ENCODE measurements at regions not wholly inside any gene's neighbourhood (a gene's known extent, or its start where the extent isn't known, plus 50 kb on each side); places are given as distances from the start of the nearest gene placed in this dataset.

GRCh38 chr20:60126975-60127374 lies 168.8 kb downstream of the CDH26 start:
- no peak for DNase-seq

DNA sequence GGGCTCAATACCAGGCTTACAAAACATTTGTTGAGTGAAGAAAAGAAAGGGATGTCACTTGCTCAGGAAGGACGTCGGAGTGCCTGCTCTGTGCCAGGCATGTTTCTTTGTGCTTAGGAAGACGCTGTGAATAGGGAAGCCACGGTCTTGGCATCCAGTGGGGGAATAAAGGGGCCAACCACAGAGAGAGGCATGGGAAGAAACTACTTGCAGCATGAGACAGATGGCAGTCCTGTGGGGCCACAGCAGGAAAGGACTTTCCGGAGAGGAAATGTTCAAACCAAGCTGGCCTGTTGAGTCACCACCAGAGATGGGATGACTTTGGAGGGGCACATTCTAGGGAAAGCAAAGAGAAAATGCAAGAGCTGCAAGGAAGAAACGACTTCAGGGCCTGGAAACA lies 173.2 kb downstream of the CDH26 start:
- no peak for DNase-seq

- DNase-seq = no peak
These were observed 174.1 kb downstream of the CDH26 start for GRCh38 chr20:60132162-60132826.

GRCh38 chr20:60132827-60133670 lies 174.8 kb downstream of the CDH26 start:
- no peak for DNase-seq

DNA sequence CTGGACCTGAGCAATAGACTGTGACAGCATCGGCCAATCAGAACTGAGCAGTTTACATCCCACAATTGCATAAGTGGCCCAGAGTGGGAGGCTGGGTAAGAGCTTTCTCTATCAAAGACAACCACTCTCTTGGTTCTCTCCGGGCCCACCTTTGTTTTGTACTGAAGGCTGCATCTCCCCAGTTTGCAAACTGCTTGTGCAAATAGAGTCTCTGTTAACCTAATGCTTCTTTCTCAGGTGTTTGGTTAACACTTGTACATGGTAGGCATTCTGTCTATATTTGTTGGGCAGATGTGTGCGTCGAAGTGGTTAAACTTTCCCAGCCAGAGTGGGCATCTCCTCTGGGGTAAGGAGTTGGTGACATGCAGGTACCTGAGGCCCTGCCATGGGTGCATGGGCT lies 177.1 kb downstream of the CDH26 start:
- DNase-seq = no peak

DNA sequence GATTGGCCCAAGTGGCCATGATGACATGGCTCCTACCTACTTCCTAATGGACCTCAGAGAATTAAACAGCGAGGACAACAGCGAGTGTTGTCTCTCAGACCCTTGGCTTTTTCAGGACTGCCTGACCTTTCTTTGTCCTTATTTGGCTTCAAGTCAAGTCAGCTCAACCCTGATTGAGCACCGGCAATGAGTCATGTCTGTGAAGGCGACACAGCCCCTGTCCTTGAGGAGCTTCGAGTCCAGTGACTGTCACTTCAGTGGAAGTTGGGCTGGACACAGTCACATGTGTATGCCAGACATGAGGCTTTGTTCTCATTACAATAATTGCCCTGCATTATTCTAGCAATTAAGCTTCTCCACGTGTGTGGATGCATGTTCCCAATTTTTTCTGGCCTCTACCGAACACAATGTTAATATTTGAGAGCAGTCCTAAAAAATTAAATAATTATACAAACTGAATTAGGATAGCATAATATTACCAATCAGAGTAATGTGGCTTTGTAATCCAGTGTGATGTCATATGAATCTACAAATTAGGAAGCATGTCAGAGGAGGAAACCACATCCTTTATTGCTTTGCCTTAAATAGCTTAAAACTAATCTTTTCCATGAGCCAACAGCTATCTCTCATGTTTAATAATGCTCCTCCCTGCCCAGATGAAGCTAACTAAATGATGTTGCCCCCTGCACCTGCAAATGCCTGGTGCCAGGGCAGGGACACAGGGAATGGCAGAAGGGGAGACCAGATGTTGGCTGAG lies 178.6 kb downstream of the CDH26 start:
- DNase-seq = no peak

DNA sequence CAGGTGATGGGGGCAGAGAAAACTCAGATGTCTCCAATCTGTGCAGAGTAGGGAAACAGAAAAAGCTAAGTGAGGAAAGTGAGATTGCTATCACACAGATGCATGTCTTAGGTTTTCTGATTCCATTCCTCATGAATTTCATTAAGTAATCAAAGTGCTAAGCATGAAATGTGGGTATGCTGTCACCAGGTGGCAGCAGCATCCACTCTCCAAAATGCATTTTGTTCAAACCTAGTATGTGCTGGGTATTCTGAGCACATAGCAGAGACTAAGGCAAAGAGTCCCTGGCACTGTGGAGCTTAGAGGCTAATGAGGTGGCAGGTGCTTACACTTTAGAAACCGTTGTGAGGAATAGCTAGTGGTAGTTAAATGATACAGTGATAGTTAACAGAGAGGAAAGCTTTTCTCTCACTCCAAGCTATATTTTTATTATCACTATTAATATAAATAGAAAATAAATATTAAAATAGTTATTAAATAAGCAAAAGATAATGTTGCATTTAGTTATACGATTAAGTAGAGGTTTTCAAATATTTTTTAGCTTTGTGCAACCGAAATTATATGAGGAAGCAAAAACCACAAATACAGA lies 179.5 kb downstream of the CDH26 start:
- no peak for DNase-seq

- DNase-seq = no peak
These were observed 180.3 kb downstream of the CDH26 start for GRCh38 chr20:60138256-60139220.

GRCh38 chr20:60139663-60140446 lies 181.6 kb downstream of the CDH26 start:
- no peak for DNase-seq

DNA sequence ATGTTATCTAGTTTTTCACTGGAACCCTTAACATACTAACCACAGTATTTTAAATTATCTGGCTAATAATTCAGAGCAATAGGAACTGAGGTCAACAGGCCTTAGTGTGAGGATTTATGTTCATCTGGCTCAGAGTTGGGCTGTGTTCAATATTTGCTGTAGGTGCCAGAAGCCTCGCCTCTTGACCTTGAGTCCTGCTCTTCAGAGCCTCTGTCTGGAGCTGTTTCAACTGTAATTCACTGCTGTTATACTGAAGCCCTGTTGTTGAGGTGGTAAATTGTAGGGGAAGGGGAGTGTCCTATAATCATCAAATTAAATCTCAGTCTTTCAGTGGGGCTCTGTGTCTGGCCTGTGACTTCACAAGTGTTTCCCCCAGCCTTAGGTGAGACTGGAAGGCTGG lies 184.4 kb downstream of the CDH26 start:
- DNase-seq = no peak

GRCh38 chr20:60143261-60143842 lies 185.1 kb downstream of the CDH26 start:
- no peak for DNase-seq

DNA sequence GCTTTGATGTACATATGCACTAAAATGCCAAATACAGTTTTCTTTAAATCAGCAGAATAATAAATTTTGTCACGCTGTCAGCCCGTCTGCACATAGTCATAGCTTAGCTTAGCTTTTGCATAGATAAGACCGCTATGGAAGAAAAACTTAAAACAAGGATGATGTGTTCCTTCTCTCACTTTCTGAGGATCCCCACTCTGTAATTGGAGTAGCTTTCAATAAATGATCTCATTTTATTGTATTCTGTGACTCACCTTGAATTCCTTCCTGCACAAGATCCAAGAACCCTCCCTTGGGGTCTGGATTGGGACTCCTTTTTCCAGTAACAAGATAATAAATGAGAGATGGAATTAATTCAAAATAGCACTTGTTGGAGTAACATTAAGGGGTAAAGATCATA lies 186.2 kb downstream of the CDH26 start:
- no peak for DNase-seq

DNA sequence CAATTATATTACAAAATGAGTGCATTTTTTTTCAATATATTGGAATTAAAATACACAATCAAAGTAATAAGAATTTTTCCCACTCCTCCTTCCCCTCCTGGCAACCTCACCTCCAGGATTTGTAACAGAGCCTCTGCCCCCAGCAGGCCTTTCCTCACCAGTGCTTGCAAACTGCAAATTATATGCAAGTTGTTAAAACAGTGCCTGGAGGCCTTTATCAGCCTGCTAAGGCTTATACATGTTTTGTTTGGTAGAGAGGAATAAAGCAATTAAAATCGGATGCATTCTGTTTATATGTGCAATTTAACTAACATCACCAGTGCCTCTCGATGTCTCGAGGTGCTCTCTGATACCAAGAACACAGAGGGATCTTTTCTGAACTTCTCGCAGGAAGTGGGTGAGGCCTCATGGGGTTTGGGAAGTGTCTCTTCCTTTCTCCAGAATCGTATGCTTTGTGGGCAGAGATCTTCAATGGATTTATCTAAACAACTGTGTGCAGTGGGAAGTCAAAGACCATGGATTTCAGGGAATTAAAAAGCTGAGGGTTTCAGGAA lies 186.8 kb downstream of the CDH26 start:
- DNase-seq = no peak

GRCh38 chr20:60147004-60147403 lies 188.8 kb downstream of the CDH26 start:
- DNase-seq = no peak

DNA sequence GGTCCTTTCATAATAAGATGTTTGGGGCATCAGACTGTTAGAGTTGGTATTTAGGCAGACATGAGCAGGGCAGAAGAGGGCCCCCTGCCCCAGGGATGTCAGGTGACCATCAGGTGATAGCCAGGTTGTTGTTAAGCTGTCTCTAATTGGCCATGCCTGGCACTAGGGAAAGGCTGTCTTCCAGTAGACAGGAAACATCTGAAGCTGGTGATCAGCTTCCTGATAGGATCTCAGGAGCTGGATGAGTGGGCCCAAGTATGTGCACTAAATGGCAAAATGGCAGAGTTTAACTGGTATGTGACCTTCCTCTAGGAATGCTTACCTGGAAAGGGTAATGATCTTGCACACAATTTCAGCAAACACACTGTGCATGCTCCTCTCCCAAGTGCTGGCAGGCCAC lies 190.7 kb downstream of the CDH26 start:
- DNase-seq = no peak

DNA sequence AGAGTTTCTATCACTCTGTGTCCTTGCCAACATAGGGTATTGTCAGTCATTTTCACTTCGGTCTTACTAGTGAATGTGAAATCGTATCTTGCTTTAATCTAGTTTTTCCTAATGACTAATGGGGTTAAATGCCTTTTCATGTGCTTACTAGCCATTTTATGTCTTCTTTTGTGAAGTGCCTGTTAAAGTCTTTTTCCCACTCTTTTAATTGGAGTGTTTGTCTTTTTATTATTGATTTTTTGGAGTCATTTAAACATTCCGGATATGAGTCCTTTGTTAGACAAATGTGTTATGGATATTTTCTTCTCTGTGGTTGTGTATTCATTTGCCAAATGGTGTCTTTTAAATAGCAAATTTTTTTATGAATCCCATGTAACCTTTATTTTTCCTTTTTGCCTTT lies 194.6 kb downstream of the CDH26 start:
- DNase-seq = no peak

DNA sequence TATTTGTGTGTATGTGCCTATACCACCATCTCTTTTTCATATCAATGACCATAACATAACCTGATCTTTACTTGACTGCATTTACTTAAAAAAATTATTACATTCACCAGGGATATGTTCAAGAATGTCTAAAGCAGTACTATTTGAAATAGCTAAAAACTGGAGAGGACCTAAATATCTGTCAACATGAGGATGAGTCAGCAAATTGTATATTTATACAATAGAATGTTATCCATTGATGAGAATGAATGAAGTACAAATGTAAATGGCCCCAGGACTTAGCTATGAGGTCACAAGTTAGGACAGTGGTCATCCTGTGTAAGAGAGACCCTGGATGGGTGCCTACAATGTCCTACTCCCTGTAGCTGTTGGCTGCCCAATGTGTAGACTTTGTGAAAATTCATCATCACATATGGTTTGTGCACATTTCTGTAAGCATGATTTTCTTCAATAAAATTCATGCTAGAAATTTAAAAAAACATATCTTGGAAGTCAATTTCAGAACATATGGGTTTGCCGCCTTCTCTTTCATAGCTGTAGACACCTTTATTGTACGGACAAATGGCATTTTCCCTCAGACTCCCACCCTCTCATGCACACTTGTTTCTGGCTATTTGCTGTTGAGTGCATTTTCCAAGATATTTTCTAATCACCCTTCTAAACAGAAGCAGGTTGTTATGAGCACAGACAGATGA lies 202.4 kb downstream of the CDH26 start:
- no peak for DNase-seq

DNA sequence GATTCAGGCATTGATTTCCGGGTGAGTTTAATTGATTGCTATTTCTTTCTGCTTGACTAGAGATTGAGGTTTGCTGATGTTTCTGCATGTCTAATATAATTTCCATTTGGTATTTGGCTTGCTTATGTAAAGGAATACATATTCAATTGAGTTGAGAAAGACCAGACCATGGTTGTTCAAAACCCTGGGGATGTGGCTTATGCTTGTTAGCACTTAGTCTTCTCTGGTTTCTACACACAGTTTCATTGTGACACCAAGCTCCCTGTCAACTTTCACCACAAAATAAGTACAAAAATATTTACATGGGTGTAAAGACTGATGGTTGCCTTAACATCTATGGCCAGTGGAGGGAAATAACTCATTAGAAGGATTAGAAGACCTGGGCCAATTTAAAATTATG lies 209.6 kb downstream of the CDH26 start:
- no peak for DNase-seq

GRCh38 chr20:60168963-60169362 lies 210.7 kb downstream of the CDH26 start:
- no peak for DNase-seq
